K562 (cell line): ENCODE measurements at regions not wholly inside any gene's neighbourhood (a gene's known extent, or its start where the extent isn't known, plus 50 kb on each side); places are given as distances from the start of the nearest gene placed in this dataset.

Source experiments
- ATAC-seq: fragments of 200-7000 bp; cut with Tn5 transposase; 3 replicates; pipeline ENCODE4 v1.9.1; 2020; ENCODE audit warnings: moderate library complexity
- BruUV-seq: library from RNA; stranded (reverse); fragments of 400-500 nt; replicated peaks from 2 replicates; lab custom pipeline; 2021; lab: Mats Ljungman, UMichigan
- CTCF ChIA-PET: fragments of 300-600 bp; formaldehyde crosslinking; extraction: SDS; loops from one replicate; lab custom pipeline; 2021; ENCODE audit warnings: low intra/inter-chr PET ratio; lab: Yijun Ruan, JAX
- POLR2A ChIA-PET: fragments of 300-600, 350-650 bp; sonication (Branson Sonifier 250); formaldehyde crosslinking; extraction: SDS; loops from one replicate; lab custom pipeline; 2021; ENCODE audit warnings: antibody characterized with exemption, inconsistent platforms; lab: Yijun Ruan, JAX
- DNase-seq, 4 experiments: peaks; one replicate each; pipeline versions ENCODE4 v3.0.0 to v3.0.0-alpha.2; 2011 to 2018; ENCODE audit warnings: low spot score in 3 of 4, mixed read lengths in 3 of 4; ENCODE audit errors: extremely low read depth in 1 of 4
- FAIRE-seq: peaks from 2 replicates; lab custom pipeline; 2011; peaks lifted over from hg19 to GRCh38; lab: Jason Lieb, UNC
- H2AFZ ChIP-seq: 2 replicates; pipeline ENCODE4 v1.6.0; 2011; ENCODE audit warnings: low read depth, low read length, control low read depth, inconsistent platforms
- H3K27ac ChIP-seq: fragments of 200-600 bp; 3 replicates; pipeline ENCODE4 v1.8.0; 2011; ENCODE audit warnings: low read depth, mild to moderate bottlenecking, control low read depth, inconsistent platforms, low read length, moderate library complexity, mixed read lengths; ENCODE audit errors: extremely low read depth
- H3K27me3 ChIP-seq, 2 experiments: fragments of 300-600 bp in 1 of 2; 2 replicates in 1 of 2; 3 replicates in 1 of 2; pipeline versions ENCODE4 v1.6.0 to v1.8.0; 2011; ENCODE audit warnings: inconsistent platforms in 2 of 2, low read length in 2 of 2, mild to moderate bottlenecking in 1 of 2, mixed read lengths in 1 of 2, moderate library complexity in 1 of 2; ENCODE audit not compliant: control insufficient read depth in 2 of 2, insufficient read depth in 2 of 2
- H3K36me3 ChIP-seq: fragments of 300-600 bp; 3 replicates; pipeline ENCODE4 v1.8.0; 2011; ENCODE audit warnings: mild to moderate bottlenecking, low read length, inconsistent platforms; ENCODE audit not compliant: control insufficient read depth, insufficient read depth
- H3K4me1 ChIP-seq, 2 experiments: fragments of 200-600 bp in 1 of 2; replicated peaks in 1 of 2; 2 replicates in 1 of 2; 3 replicates in 1 of 2; pipeline versions ENCODE4 v1.5.1 to v1.8.0; 2011; ENCODE audit warnings: inconsistent platforms in 2 of 2, low read length in 2 of 2, mild to moderate bottlenecking in 1 of 2, mixed read lengths in 1 of 2, moderate library complexity in 1 of 2; ENCODE audit not compliant: control insufficient read depth in 2 of 2, insufficient read depth in 2 of 2
- H3K4me2 ChIP-seq: 2 replicates; pipeline ENCODE4 v1.6.1; 2011; ENCODE audit warnings: low read length, control low read depth, inconsistent platforms, mixed read lengths; ENCODE audit not compliant: insufficient read depth
- H3K4me3 ChIP-seq: fragments of 200-600 bp; sonication (generic), shearing (Covaris generic); 2 replicates; pipeline ENCODE4 v1.5.1; 2016; ENCODE audit warnings: control low read depth, inconsistent platforms
- H3K79me2 ChIP-seq: fragments of 200-600 bp; 3 replicates; pipeline ENCODE4 v1.8.0; 2011; ENCODE audit warnings: low read length, inconsistent platforms; ENCODE audit not compliant: control insufficient read depth, insufficient read depth
- H3K9ac ChIP-seq, 2 experiments: 2 replicates each; pipeline versions ENCODE4 v1.6.0 to v1.6.1; 2011; ENCODE audit warnings: low read depth in 2 of 2, low read length in 2 of 2, control low read depth in 1 of 2, inconsistent platforms in 1 of 2, mild to moderate bottlenecking in 1 of 2, mixed read lengths in 1 of 2; ENCODE audit not compliant: insufficient read depth in 1 of 2
- H3K9me1 ChIP-seq: one replicate; pipeline ENCODE4 v1.6.0; 2011; ENCODE audit warnings: inconsistent platforms, mild to moderate bottlenecking, low read length, moderate library complexity; ENCODE audit not compliant: control insufficient read depth, insufficient read depth
- H3K9me3 ChIP-seq: replicated peaks from 2 replicates; pipeline ENCODE4 v1.5.1; 2011; ENCODE audit warnings: low read depth, low read length, inconsistent platforms; ENCODE audit not compliant: control insufficient read depth, insufficient read depth
- H4K20me1 ChIP-seq: replicated peaks from 2 replicates; pipeline ENCODE4 v1.6.1; 2011; ENCODE audit warnings: low read length, inconsistent platforms, mixed read lengths; ENCODE audit not compliant: control insufficient read depth, insufficient read depth
- BRF1 ChIP-seq: IDR thresholded peaks from 3 replicates; pipeline ENCODE4 v1.6.1; 2011; ENCODE audit warnings: borderline replicate concordance, mild to moderate bottlenecking; ENCODE audit not compliant: insufficient read length; ENCODE audit errors: extremely low read depth
- C11orf30 ChIP-seq: fragments of 450-650 bp; IDR thresholded peaks from 2 replicates; pipeline ENCODE4 v1.6.1; 2016; ENCODE audit warnings: low read depth, mild to moderate bottlenecking
- ETV6 ChIP-seq, 3 experiments: fragments of 150-350 bp in 1 of 3; sonication (generic) in 1 of 3; formaldehyde crosslinking in 1 of 3; IDR thresholded peaks; 2 replicates each; pipeline versions ENCODE4 v1.6.1 to v1.8.0; 2014 to 2022; ENCODE audit warnings: borderline replicate concordance in 2 of 3, low read depth in 2 of 3, antibody characterized with exemption in 1 of 3, low read length in 1 of 3, mild to moderate bottlenecking in 1 of 3, missing genetic modification reagents in 1 of 3
- HDAC1 ChIP-seq, 2 experiments: fragments of 450-650 bp; IDR thresholded peaks; 2 replicates each; pipeline ENCODE4 v1.6.1; 2016 to 2017; ENCODE audit warnings: inconsistent platforms in 1 of 2, mild to moderate bottlenecking in 1 of 2, moderate library complexity in 1 of 2
- HES1 ChIP-seq: fragments of 450-650 bp; IDR thresholded peaks from 2 replicates; pipeline ENCODE4 v1.6.1; 2016; ENCODE audit warnings: low read depth, mild to moderate bottlenecking, moderate library complexity
- ID3 ChIP-seq, 2 experiments: fragments of 250-450 bp in 1 of 2; fragments of 450-650 bp in 1 of 2; sonication (Bioruptor Pico) in 1 of 2; IDR thresholded peaks; 2 replicates each; pipeline versions ENCODE4 v1.6.1 to v1.8.0; 2016 to 2021; ENCODE audit warnings: mild to moderate bottlenecking in 2 of 2, moderate library complexity in 2 of 2, missing compliant biosample characterization in 1 of 2, missing genetic modification characterization in 1 of 2
- KHSRP ChIP-seq: fragments of 450-650 bp; IDR thresholded peaks from 2 replicates; pipeline ENCODE4 v1.6.1; 2017
- MAFK ChIP-seq: IDR thresholded peaks from 2 replicates; pipeline ENCODE4 v1.6.1; 2011; ENCODE audit warnings: low read length, improper control_type of control experiment
- MBD2 ChIP-seq: sonication (generic); IDR thresholded peaks from 2 replicates; pipeline ENCODE4 v1.6.1; 2016; ENCODE audit warnings: low read depth, borderline replicate concordance
- POLR2H ChIP-seq: IDR thresholded peaks from 2 replicates; pipeline ENCODE4 v1.6.1; 2016; ENCODE audit warnings: missing genetic modification characterization, low read depth, mild to moderate bottlenecking, control low read depth, missing compliant biosample characterization, moderate library complexity
- PRPF4 ChIP-seq: fragments of 200-400 bp; formaldehyde crosslinking; IDR thresholded peaks from one replicate; pipeline ENCODE4 v1.6.1; 2017; ENCODE audit warnings: low read length, low read depth, mild to moderate bottlenecking; ENCODE audit not compliant: insufficient read depth, poor library complexity, severe bottlenecking
- SETDB1 ChIP-seq: IDR thresholded peaks from one replicate; pipeline ENCODE4 v1.6.1; 2012; ENCODE audit warnings: low read length, control low read depth, inconsistent platforms
- SP1 ChIP-seq: sonication (generic); formaldehyde crosslinking; IDR thresholded peaks from 2 replicates; pipeline ENCODE4 v1.8.1; 2022; ENCODE audit warnings: mild to moderate bottlenecking, missing genetic modification reagents
- ZNF324 ChIP-seq: fragments of 250-450 bp; sonication (Bioruptor Pico); IDR thresholded peaks from 2 replicates; pipeline ENCODE4 v1.4.0; 2020; ENCODE audit warnings: mild to moderate bottlenecking
- ZNF384 ChIP-seq: IDR thresholded peaks from 2 replicates; pipeline ENCODE4 v1.6.1; 2012; ENCODE audit warnings: low read depth, low read length, improper control_type of control experiment
- WGBS: fragments of 100-300 bp; shearing (Covaris generic); methylation state at CpG from one replicate; pipeline ENCODE4 v1.1.6; 2016; ENCODE audit warnings: low coverage, mixed read lengths; ENCODE audit not compliant: insufficient coverage; ENCODE audit errors: missing lambda C conversion rate; 5-methylcytosine and 5-hydroxymethylcytosine counted together
- in situ Hi-C: fragments of 300-500 bp; cut with MboI; formaldehyde crosslinking; loops from 4 replicates; pipeline ENCODE4 v1.15.0; 2018; ENCODE audit warnings: inconsistent platforms, mixed read lengths
- intact Hi-C: fragments of 100-400 bp; cut with micrococcal nuclease; formaldehyde crosslinking; loops from 2 replicates; pipeline ENCODE4 v1.14.2; 2022
- TF ChIP-seq, protein P1 (sequence below): fragments of 450-650 bp; IDR thresholded peaks from 2 replicates; pipeline ENCODE4 v1.6.1; 2016; ENCODE audit warnings: antibody characterized with exemption
- TF ChIP-seq, protein P2 (sequence below), 3 experiments: fragments of 200-800 bp in 1 of 3; sonication (Bioruptor generic) in 1 of 3; sonication (generic) in 1 of 3; formaldehyde crosslinking in 1 of 3; IDR thresholded peaks; 2 replicates each; pipeline versions ENCODE4 v1.6.1 to v1.8.0; 2016 to 2022; ENCODE audit warnings: mild to moderate bottlenecking in 2 of 3, missing compliant biosample characterization in 2 of 3, missing genetic modification characterization in 2 of 3, missing genetic modification reagents in 1 of 3

GRCh38 chr1:208850442-208850841 is 606.3 kb upstream of the PLXNA2 start:
- Histone ChIP-seq H3K27ac (no peak overlapping the region), H4K20me1 (no peaks in the 10 kb centered on the region), H3K79me2 (no peaks in the 10 kb centered on the region), H3K9me3 (0 out of 2 replicates have a peak, but pooled peaks cover 2% of the 10 kb centered on the region), H3K4me2 (no peak overlapping the region), H3K27me3 (no peaks in the 10 kb centered on the region), H2AFZ (no peak overlapping the region), H3K36me3 (no peaks in the 10 kb centered on the region), H3K9me1 (no peaks in the 10 kb centered on the region), H3K4me1 (no peaks in the 10 kb centered on the region)
- in situ Hi-C loops (no loop called here), intact Hi-C loops (no loop called here)
- DNase-seq, result no peak
- 1% methylated on average over 5 of the region's 5 CpGs for WGBS
- no peak for FAIRE-seq
- no TSS peak for BruUV-seq
- POLR2A ChIA-PET, result no interaction called here
- TF ChIP-seq ID3 (CRISPR knock-in tag; IDR thresholded peaks at IDR 0.05) (no peak), ID3 (tag; IDR thresholded peaks at IDR 0.05) (no peak), MBD2 (no peak), KHSRP (no peak), ZNF324 (CRISPR knock-in tag) (no peak), HDAC1 (IDR thresholded peaks at IDR 0.05) (no peak), C11orf30 (no peak), ETV6 (IDR thresholded peaks at IDR 0.05; ENCODE audit: borderline replicate concordance in 1 of 2, low read depth in 2 of 2, low read length in 1 of 2) (no peak), ETV6 (CRISPR knock-in tag; IDR thresholded peaks at IDR 0.05; ENCODE audit: borderline replicate concordance) (no peak), MAFK (no peak), HES1 (no peak), PRPF4 (no peak), SP1 (CRISPR knock-in tag) (no peak), BRF1 (no peak), SETDB1 (no peak), ZNF384 (no peak), POLR2H (tag) (no peak)
- TF ChIP-seq, protein P1, sequence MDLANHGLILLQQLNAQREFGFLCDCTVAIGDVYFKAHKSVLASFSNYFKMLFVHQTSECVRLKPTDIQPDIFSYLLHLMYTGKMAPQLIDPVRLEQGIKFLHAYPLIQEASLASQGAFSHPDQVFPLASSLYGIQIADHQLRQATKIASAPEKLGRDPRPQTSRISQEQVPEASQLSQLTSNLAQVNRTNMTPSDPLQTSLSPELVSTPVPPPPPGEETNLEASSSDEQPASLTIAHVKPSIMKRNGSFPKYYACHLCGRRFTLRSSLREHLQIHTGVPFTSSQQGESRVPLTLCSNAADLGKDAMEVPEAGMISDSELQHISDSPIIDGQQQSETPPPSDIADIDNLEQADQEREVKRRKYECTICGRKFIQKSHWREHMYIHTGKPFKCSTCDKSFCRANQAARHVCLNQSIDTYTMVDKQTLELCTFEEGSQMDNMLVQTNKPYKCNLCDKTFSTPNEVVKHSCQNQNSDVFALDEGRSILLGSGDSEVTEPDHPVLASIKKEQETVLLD, result no peak
- TF ChIP-seq, protein P2, sequence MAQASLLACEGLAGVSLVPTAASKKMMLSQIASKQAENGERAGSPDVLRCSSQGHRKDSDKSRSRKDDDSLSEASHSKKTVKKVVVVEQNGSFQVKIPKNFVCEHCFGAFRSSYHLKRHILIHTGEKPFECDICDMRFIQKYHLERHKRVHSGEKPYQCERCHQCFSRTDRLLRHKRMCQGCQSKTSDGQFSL (CRISPR knock-in tag; IDR thresholded peaks at IDR 0.05), result no peak
- TF ChIP-seq, protein P2 (tag; IDR thresholded peaks at IDR 0.05), result no peak
- TF ChIP-seq, all 486 proteins: peak for 0
- CTCF ChIA-PET, result no interaction called here
- ATAC-seq, result no peak
- H3K4me3 ChIP-seq, result no peak overlapping the region
- no peak overlapping the region for H3K9ac ChIP-seq
